AG04449 (cell line): ENCODE measurements at regions not wholly inside any gene's neighbourhood (a gene's known extent, or its start where the extent isn't known, plus 50 kb on each side); places are given as distances from the start of the nearest gene placed in this dataset.

Experiments used
- CTCF ChIA-PET: fragments of 350-600 bp; formaldehyde crosslinking; extraction: SDS; loops from one replicate; lab custom pipeline; 2021; ENCODE audit warnings: antibody characterized with exemption; lab: Yijun Ruan, JAX
- POLR2A ChIA-PET: fragments of 400-600, 350-600 bp; formaldehyde crosslinking; extraction: SDS; loops from one replicate; lab custom pipeline; 2020; ENCODE audit warnings: antibody characterized with exemption, inconsistent platforms; lab: Yijun Ruan, JAX
- DNase-seq: peaks from one replicate; pipeline ENCODE4 v3.0.0-alpha.2; 2010; ENCODE audit warnings: low read depth, low spot score
- H3K4me3 ChIP-seq: 2 replicates; pipeline ENCODE4 v1.5.1; 2011; ENCODE audit warnings: low read depth, mild to moderate bottlenecking, control low read depth, low read length
- TF ChIP-seq, protein P1 (sequence below): IDR thresholded peaks from one replicate; pipeline ENCODE4 v1.5.1; 2011; ENCODE audit warnings: mild to moderate bottlenecking, moderate library complexity, low read length, control low read depth, inconsistent platforms; ENCODE audit not compliant: insufficient read depth; ENCODE audit errors: missing control alignments

DNA sequence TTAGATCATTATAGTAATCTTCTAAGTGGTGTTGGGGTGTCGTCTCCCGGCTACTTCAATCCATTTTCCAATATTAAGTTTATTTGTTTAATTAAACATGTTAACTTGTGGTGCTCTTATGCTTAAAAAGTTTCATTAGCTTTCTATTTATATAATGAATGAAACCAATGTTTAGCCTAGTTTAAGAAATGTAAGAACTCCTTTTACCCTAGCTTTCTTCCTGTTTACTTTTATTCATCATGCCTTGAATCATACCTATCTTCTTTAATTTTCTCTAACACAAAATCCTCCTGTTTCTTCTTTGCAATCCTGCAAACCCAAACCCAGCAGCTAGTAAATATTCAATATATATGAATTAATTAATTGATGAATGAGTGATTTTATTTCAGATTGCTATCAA, 1276.7 kb upstream of the PIK3C3 start:
- ChIA-PET POLR2A (no interaction called here), CTCF (no interaction called here)
- DNase-seq = no peak
- no peak overlapping the region for H3K4me3 ChIP-seq
- TF ChIP-seq, protein P1, sequence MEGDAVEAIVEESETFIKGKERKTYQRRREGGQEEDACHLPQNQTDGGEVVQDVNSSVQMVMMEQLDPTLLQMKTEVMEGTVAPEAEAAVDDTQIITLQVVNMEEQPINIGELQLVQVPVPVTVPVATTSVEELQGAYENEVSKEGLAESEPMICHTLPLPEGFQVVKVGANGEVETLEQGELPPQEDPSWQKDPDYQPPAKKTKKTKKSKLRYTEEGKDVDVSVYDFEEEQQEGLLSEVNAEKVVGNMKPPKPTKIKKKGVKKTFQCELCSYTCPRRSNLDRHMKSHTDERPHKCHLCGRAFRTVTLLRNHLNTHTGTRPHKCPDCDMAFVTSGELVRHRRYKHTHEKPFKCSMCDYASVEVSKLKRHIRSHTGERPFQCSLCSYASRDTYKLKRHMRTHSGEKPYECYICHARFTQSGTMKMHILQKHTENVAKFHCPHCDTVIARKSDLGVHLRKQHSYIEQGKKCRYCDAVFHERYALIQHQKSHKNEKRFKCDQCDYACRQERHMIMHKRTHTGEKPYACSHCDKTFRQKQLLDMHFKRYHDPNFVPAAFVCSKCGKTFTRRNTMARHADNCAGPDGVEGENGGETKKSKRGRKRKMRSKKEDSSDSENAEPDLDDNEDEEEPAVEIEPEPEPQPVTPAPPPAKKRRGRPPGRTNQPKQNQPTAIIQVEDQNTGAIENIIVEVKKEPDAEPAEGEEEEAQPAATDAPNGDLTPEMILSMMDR = no peak

DNA sequence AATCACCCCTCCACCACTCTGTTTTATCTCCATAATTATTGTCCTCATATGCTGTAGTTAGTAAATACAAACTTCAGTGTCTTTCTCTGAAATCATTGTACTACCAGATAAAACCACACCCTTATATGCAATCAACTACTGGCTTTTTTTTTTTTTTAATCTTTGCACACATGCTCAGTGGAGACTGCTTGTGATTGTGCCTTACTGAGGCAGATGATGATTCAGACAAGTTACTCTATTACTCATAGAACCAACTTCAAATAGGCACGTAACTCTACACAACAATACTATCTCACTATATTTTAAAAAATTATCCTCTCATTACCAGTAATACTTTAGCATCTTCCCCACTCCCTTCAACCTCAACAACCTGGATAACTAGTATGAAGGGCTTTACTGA, 1278.4 kb upstream of the PIK3C3 start:
- CTCF ChIA-PET = interaction anchor here (1.5 kb wide), 1 partner anchor 19 kb away, joined by 3 read pairs; no protein-coding TSS in a partner anchor
- POLR2A ChIA-PET = no interaction called here
- no peak for DNase-seq
- TF ChIP-seq, protein P1 = no peak
- H3K4me3 ChIP-seq = no peak overlapping the region

DNA sequence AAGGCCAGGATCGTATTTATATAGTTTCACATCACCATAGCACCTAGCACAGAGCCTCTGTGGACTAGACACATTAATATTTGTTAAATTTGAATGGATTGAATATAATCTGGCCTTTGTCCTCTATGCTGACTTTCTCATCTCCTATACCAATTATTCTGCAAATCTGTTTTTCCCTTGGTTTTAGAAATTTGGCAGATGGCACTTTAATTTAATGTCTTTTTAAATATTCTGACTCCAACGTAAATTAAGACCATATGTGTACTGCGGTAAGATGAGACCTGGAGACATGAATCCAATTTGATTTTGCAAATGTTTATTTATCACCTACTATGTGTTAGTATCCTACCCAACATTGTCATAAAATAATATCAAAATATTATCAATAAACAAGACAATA, 1281.9 kb upstream of the PIK3C3 start:
- ChIA-PET CTCF (no interaction called here), POLR2A (no interaction called here)
- TF ChIP-seq, protein P1 = no peak
- no peak for DNase-seq
- no peak overlapping the region for H3K4me3 ChIP-seq

DNA sequence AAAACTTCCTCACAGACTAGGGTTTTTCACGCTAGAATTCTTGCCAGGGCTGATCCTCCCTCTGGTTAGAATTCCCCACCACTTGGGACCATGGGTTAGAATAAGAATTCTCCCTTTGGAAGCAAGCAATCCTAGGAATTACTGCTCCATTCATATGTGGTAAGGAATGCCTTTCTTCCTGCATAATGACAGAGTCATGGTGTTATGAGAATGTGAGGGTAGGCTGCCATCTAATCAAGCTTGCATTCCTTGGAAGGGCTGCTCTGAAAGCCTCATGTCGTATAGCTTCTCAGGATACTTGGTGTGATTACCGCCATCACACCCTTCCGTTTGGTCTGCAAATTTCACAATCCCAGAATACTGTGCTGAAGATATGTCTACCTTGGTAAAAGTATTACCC, 1282.4 kb upstream of the PIK3C3 start:
- POLR2A ChIA-PET = no interaction called here
- no peak overlapping the region for H3K4me3 ChIP-seq
- no peak for DNase-seq
- TF ChIP-seq, protein P1 = no peak
- CTCF ChIA-PET = no interaction called here

DNA sequence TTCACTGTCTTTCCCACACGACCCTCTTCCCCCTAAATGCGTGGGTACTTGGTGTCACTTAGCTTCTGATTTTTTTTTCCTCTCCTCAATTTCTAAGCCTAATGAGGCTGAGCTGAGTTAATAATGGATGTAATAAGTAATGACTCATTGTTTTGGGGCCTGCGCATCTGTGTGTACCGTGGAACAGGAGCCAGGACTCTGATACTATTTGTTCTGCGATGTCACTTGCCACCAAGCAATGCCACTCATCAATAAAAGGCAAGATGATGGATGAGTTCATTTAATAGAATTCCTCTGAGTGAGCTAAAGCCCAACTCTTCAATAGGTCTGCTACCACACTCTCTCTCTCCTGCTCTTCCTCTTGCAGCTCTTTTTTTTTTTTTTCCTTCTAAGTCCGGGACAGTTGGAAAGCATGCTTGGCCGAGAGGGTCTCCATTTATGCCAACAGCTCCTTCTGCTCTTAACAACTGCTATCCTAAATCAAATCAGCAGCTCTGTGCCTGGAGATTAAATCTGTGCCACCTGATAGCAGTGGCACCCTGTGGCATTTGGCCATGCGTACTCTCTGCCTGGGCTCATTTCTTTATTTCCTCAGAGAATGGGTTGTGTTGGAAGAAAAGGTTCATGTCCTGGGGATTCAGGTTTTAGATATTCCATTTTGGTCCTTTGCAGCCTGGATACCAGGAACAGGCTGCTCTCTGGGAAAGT, 1284.2 kb upstream of the PIK3C3 start:
- ChIA-PET POLR2A (interaction anchor here (0.6 kb wide), 1 partner anchor 271 kb away, joined by 4 read pairs; no protein-coding TSS in a partner anchor), CTCF (no interaction called here)
- no peak overlapping the region for H3K4me3 ChIP-seq
- TF ChIP-seq, protein P1 = no peak
- DNase-seq = no peak

DNA sequence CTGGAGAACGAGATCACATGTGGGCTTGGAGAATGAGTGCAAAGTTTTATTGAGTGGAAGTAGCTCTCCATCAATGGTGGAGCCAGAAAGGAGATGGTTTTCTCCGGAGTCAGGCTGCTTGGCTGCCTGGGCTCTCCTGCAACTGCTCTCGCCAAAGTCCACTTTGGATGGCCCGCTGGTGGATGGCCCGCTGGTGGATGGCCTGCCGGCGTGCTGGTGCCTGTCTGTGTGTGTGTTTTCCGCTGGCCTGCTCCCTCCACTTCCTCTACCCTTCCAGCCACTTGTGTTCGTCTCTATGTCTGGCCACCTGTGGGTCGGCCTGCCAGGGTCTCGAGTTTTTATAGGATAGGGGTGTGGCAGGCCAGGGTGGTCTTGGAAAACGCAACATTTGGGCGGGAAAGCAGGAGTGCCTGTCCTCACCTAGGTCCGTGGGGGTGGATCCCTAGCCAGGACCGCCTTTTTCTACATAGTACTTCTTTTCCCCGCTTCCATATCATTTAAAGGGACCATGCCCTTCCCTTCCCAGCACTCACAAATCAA, 1292.1 kb upstream of the PIK3C3 start:
- ChIA-PET POLR2A (no interaction called here), CTCF (no interaction called here)
- no peak overlapping the region for H3K4me3 ChIP-seq
- DNase-seq = no peak
- TF ChIP-seq, protein P1 = no peak
